Fibroblast of villous mesenchyme (primary cell): ENCODE measurements at regions not wholly inside any gene's neighbourhood (a gene's known extent, or its start where the extent isn't known, plus 50 kb on each side); places are given as distances from the start of the nearest gene placed in this dataset.

ENCODE experiments used
- DNase-seq: peaks from one replicate; pipeline ENCODE4 v3.0.0-alpha.2; 2010; ENCODE audit warnings: low read depth
- H3K4me3 ChIP-seq: 2 replicates; pipeline ENCODE4 v1.5.1; 2011; ENCODE audit warnings: low read depth, mild to moderate bottlenecking, low read length
- CTCF ChIP-seq: IDR thresholded peaks from 2 replicates; pipeline ENCODE4 v1.5.1; 2012; ENCODE audit warnings: low read depth, mild to moderate bottlenecking, low read length; ENCODE audit not compliant: insufficient read depth

GRCh38 chr2:221715523-221716247, 143.6 kb upstream of the EPHA4 start:
- no peak overlapping the region for H3K4me3 ChIP-seq
- TF ChIP-seq CTCF: no peak
- DNase-seq: no peak

GRCh38 chr2:221710744-221711143, 138.6 kb upstream of the EPHA4 start:
- H3K4me3 ChIP-seq: no peak overlapping the region
- no peak for DNase-seq
- no peak for TF ChIP-seq CTCF

GRCh38 chr2:221708902-221709301, 136.8 kb upstream of the EPHA4 start:
- no peak for TF ChIP-seq CTCF
- no peak overlapping the region for H3K4me3 ChIP-seq
- DNase-seq: no peak

- DNase-seq: no peak
- TF ChIP-seq CTCF: no peak
- H3K4me3 ChIP-seq: no peak overlapping the region
Observed at GRCh38 chr2:221705185-221705877, 133.2 kb upstream of the EPHA4 start.

GRCh38 chr2:221704442-221704841, 132.3 kb upstream of the EPHA4 start:
- H3K4me3 ChIP-seq: no peak overlapping the region
- no peak for TF ChIP-seq CTCF
- no peak for DNase-seq

GRCh38 chr2:221693365-221693764, 121.3 kb upstream of the EPHA4 start:
- TF ChIP-seq CTCF: no peak
- no peak for DNase-seq
- no peak overlapping the region for H3K4me3 ChIP-seq
